Smooth muscle cell (in vitro differentiated cells): ENCODE measurements at regions not wholly inside any gene's neighbourhood (a gene's known extent, or its start where the extent isn't known, plus 50 kb on each side); places are given as distances from the start of the nearest gene placed in this dataset.
A peak's percentile ranks its signal among the peaks of the same experiment; 100 is the strongest.
"Not testable (repeated sequence)": the region's sequence is repeated elsewhere in the genome, so short reads cannot be mapped to it uniquely, and the experiment has no call there.

Experiments
- DNase-seq: peaks from one replicate; lab custom pipeline; 2025; ENCODE audit not compliant: unreplicated experiment; lab: John Stamatoyannopoulos, UW
- H2AFZ ChIP-seq: fragments of 200-600 bp; sonication (generic); 2 replicates; pipeline ENCODE4 v1.6.0; 2016; ENCODE audit warnings: antibody characterized with exemption, low read depth, mild to moderate bottlenecking
- H3F3A ChIP-seq: fragments of 200-600 bp; sonication (generic); 2 replicates; pipeline ENCODE4 v1.6.0; 2017; ENCODE audit warnings: antibody characterized with exemption, low read depth
- H3K27ac ChIP-seq: fragments of 200-600 bp; sonication (generic); 2 replicates; pipeline ENCODE4 v1.5.1; 2016; ENCODE audit warnings: low read depth, mild to moderate bottlenecking
- H3K27me3 ChIP-seq: fragments of 200-600 bp; sonication (generic); 2 replicates; pipeline ENCODE4 v1.6.1; 2016; ENCODE audit warnings: low read depth, mild to moderate bottlenecking
- H3K36me3 ChIP-seq: fragments of 200-600 bp; sonication (generic); 2 replicates; pipeline ENCODE4 v1.5.1; 2016; ENCODE audit warnings: low read depth
- H3K4me1 ChIP-seq: fragments of 200-600 bp; sonication (generic); 2 replicates; pipeline ENCODE4 v1.5.1; 2016; ENCODE audit warnings: low read depth
- H3K4me2 ChIP-seq: fragments of 200-600 bp; sonication (generic); 2 replicates; pipeline ENCODE4 v1.6.0; 2016; ENCODE audit warnings: mild to moderate bottlenecking
- H3K4me3 ChIP-seq: fragments of 200-600 bp; sonication (generic); 2 replicates; pipeline ENCODE4 v1.5.1; 2016; ENCODE audit warnings: mild to moderate bottlenecking
- H3K79me2 ChIP-seq: fragments of 200-600 bp; sonication (generic); 2 replicates; pipeline ENCODE4 v1.6.0; 2016; ENCODE audit warnings: low read depth, mild to moderate bottlenecking
- H3K9ac ChIP-seq: fragments of 200-600 bp; sonication (generic); 2 replicates; pipeline ENCODE4 v1.6.0; 2016; ENCODE audit warnings: low read depth
- H3K9me3 ChIP-seq: fragments of 200-600 bp; sonication (generic); replicated peaks from 2 replicates; pipeline ENCODE4 v1.5.1; 2016; ENCODE audit warnings: low read depth
- H4K20me1 ChIP-seq: fragments of 200-600 bp; sonication (generic); 2 replicates; pipeline ENCODE4 v1.6.0; 2016; ENCODE audit warnings: low read depth
- CTCF ChIP-seq: fragments of 200-600 bp; sonication (generic); IDR thresholded peaks from 2 replicates; pipeline ENCODE4 v1.5.1; 2017; ENCODE audit warnings: borderline replicate concordance, mild to moderate bottlenecking, antibody characterized with exemption; ENCODE audit not compliant: insufficient read depth, poor library complexity, severe bottlenecking
- WGBS: methylation state at CpG from one replicate; pipeline ENCODE4 v1.1.7; 2016; ENCODE audit warnings: low lambda C conversion rate; 5-methylcytosine and 5-hydroxymethylcytosine counted together

DNA sequence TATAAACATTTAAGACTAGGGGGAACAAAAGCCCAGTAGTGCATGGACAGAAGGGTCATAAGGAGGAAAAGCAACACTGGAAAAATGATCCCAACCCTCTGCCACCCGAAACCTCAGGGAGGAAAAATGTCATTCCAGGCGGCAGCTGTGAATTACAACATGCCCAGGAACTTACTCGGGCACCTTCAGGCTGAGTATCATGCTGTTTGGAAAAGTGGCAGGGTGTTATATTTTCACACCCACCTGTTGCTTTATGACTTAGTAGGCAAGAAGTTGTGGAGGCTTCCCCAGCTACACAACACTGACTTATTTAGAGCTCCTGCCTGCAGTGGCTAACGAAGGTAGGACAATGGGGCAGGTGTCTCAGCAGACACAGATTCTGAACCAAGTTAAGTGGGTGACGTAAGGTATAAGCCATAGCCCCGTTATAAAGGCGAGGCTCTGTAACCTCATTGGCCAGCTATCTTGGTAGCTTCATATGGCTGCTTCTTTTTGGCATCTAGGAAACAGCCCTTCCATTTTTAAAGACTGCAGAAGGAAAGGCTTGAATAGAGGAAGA, 96.1 kb upstream of the IFNG-AS1 start:
- H3K4me3 ChIP-seq, result no peak overlapping the region
- no peaks in the 10 kb centered on the region for H3K79me2 ChIP-seq
- H3K27ac ChIP-seq, result peak overlapping the region; percentile 13
- H3K9ac ChIP-seq, result no peak overlapping the region
- H3K9me3 ChIP-seq, result no peaks in the 10 kb centered on the region
- H3K36me3 ChIP-seq, result no peaks in the 10 kb centered on the region
- no peak overlapping the region for H3K4me2 ChIP-seq
- TF ChIP-seq CTCF, result no peak
- no peaks in the 10 kb centered on the region for H3K27me3 ChIP-seq
- H3K4me1 ChIP-seq, result peaks cover 16% of the 10 kb centered on the region
- WGBS, result 78% methylated on average over 7 of the region's 7 CpGs
- no peaks in the 10 kb centered on the region for H4K20me1 ChIP-seq
- H3F3A ChIP-seq, result peaks cover 4% of the 10 kb centered on the region
- no peak for DNase-seq
- no peak overlapping the region for H2AFZ ChIP-seq

GRCh38 chr12:67900418-67900817, 88.8 kb upstream of the IFNG-AS1 start:
- H3K9ac ChIP-seq, H3K4me1 ChIP-seq, H3K4me3 ChIP-seq, DNase-seq, H3K27ac ChIP-seq, H3K9me3 ChIP-seq, H3K27me3 ChIP-seq, H3K36me3 ChIP-seq, H2AFZ ChIP-seq, H3K4me2 ChIP-seq, H3K79me2 ChIP-seq, H3F3A ChIP-seq, H4K20me1 ChIP-seq: not testable (repeated sequence)
- WGBS, result 88% methylated on average over 13 of the region's 13 CpGs

GRCh38 chr12:67909091-67909531, 80.1 kb upstream of the IFNG-AS1 start:
- Histone ChIP-seq H3K9me3 (no peaks in the 10 kb centered on the region), H3K4me1 (peaks cover 6% of the 10 kb centered on the region), H4K20me1 (no peaks in the 10 kb centered on the region), H3F3A (peaks cover 4% of the 10 kb centered on the region), H3K79me2 (no peaks in the 10 kb centered on the region), H3K36me3 (no peaks in the 10 kb centered on the region), H3K9ac (peak overlapping the region; percentile 28), H3K27me3 (no peaks in the 10 kb centered on the region), H3K4me2 (no peak overlapping the region), H3K27ac (peak overlapping the region; percentile 92), H2AFZ (no peak overlapping the region), H3K4me3 (no peak overlapping the region)
- TF ChIP-seq CTCF, result no peak
- DNase-seq, result no peak
- WGBS, result 50% methylated on average over 4 of the region's 4 CpGs

DNA sequence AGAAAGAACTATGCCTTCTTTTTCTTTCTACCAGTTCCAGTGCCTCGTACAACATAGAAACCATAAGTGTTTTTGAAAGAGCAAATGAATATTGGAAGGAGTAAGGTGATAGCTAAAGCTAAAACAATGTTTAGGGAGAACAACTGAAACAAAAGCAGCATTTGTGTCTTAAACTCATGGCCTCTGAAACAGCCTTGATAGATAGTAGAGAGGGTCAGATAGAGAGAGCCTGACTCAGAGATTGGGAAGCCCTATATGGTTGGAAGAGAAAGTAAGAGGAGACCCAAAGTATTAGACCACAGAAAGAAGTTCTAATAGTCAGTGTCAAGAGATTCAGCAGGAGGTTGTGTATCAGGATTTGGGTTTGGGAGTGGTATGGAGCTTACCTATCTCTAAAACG, 79.6 kb upstream of the IFNG-AS1 start:
- H3K4me2 ChIP-seq, result peak overlapping the region; percentile 49
- H3K4me1 ChIP-seq, result peaks cover 6% of the 10 kb centered on the region
- H3K36me3 ChIP-seq, result no peaks in the 10 kb centered on the region
- H3K9me3 ChIP-seq, result no peaks in the 10 kb centered on the region
- no peak overlapping the region for H3K4me3 ChIP-seq
- H3K79me2 ChIP-seq, result no peaks in the 10 kb centered on the region
- H2AFZ ChIP-seq, result peak overlapping the region; percentile 11
- 84% methylated on average over 2 of the region's 2 CpGs for WGBS
- peak overlapping the region; percentile 28 for H3K9ac ChIP-seq
- H3K27ac ChIP-seq, result peak overlapping the region; percentile 92
- H4K20me1 ChIP-seq, result no peaks in the 10 kb centered on the region
- no peak for TF ChIP-seq CTCF
- no peak for DNase-seq
- peaks cover 4% of the 10 kb centered on the region for H3F3A ChIP-seq
- H3K27me3 ChIP-seq, result no peaks in the 10 kb centered on the region
